A673 (cell line): ENCODE measurements at regions not wholly inside any gene's neighbourhood (a gene's known extent, or its start where the extent isn't known, plus 50 kb on each side); places are given as distances from the start of the nearest gene placed in this dataset.

ENCODE experiments used
- BruUV-seq: library from RNA; stranded (reverse); fragments of 400-500 nt; replicated peaks from 2 replicates; lab custom pipeline; 2021; lab: Mats Ljungman, UMichigan
- CTCF ChIA-PET: fragments of 300-600 bp; sonication (Branson Sonifier 250); formaldehyde crosslinking; loops from one replicate; lab custom pipeline; 2022; ENCODE audit warnings: antibody characterized with exemption; lab: Charles Lee
- POLR2A ChIA-PET: fragments of 300-600 bp; sonication (Branson Sonifier 250); formaldehyde crosslinking; loops from one replicate; lab custom pipeline; 2022; ENCODE audit warnings: antibody characterized with exemption; ENCODE audit not compliant: low non-redundant PET; lab: Charles Lee
- DNase-seq: peaks from one replicate; pipeline ENCODE4 v3.0.0-alpha.2; 2015; ENCODE audit warnings: low spot score
- H3K27ac ChIP-seq: fragments of 200-600 bp; sonication (generic); 2 replicates; pipeline ENCODE4 v1.5.1; 2016; ENCODE audit warnings: mixed run types, low read depth, mild to moderate bottlenecking, mixed read lengths, antibody characterized with exemption, low read length; ENCODE audit not compliant: poor library complexity, severe bottlenecking
- H3K27me3 ChIP-seq: fragments of 200-600 bp; sonication (generic); replicated peaks from 2 replicates; pipeline ENCODE4 v1.6.1; 2017; ENCODE audit warnings: mixed run types, low read depth, mild to moderate bottlenecking, mixed read lengths, antibody characterized with exemption, low read length; ENCODE audit not compliant: insufficient read depth, poor library complexity
- H3K36me3 ChIP-seq: fragments of 200-600 bp; sonication (generic); 2 replicates; pipeline ENCODE4 v1.6.1; 2016; ENCODE audit warnings: mixed run types, mild to moderate bottlenecking, mixed read lengths, antibody characterized with exemption, low read length; ENCODE audit not compliant: insufficient read depth, poor library complexity, severe bottlenecking
- H3K4me1 ChIP-seq: fragments of 200-600 bp; sonication (generic); 2 replicates; pipeline ENCODE4 v1.6.1; 2017; ENCODE audit warnings: mixed run types, mild to moderate bottlenecking, mixed read lengths, antibody characterized with exemption, low read length; ENCODE audit not compliant: insufficient read depth, poor library complexity, severe bottlenecking
- H3K4me3 ChIP-seq: fragments of 200-600 bp; sonication (generic); 2 replicates; pipeline ENCODE4 v1.5.1; 2016; ENCODE audit warnings: low read depth, mixed run types, mild to moderate bottlenecking, mixed read lengths, low read length; ENCODE audit not compliant: poor library complexity, severe bottlenecking
- H3K9me3 ChIP-seq: fragments of 200-600 bp; sonication (generic); 2 replicates; pipeline ENCODE4 v1.6.1; 2016; ENCODE audit warnings: mixed run types, low read depth, mild to moderate bottlenecking, mixed read lengths, antibody characterized with exemption, low read length; ENCODE audit not compliant: poor library complexity, severe bottlenecking
- CTCF ChIP-seq: fragments of 300-800, 200-600 bp; sonication (generic); conservative IDR thresholded peaks from 2 replicates; pipeline ENCODE4 v1.5.1; 2017; ENCODE audit warnings: low read depth, mild to moderate bottlenecking, antibody characterized with exemption, low read length, moderate library complexity, mixed read lengths
- EZH2 ChIP-seq: fragments of 200-600 bp; sonication (generic); IDR thresholded peaks from 2 replicates; pipeline ENCODE4 v1.6.1; 2017; ENCODE audit warnings: borderline replicate concordance, low read depth, mild to moderate bottlenecking, mixed read lengths, antibody characterized with exemption, low read length; ENCODE audit not compliant: poor library complexity, severe bottlenecking
- intact Hi-C: fragments of 100-400 bp; cut with micrococcal nuclease; formaldehyde crosslinking; loops from one replicate; pipeline ENCODE4 v1.10.0; 2022; ENCODE audit not compliant: unreplicated experiment

- Histone ChIP-seq H3K27ac (no peak overlapping the region), H3K36me3 (no peaks in the 10 kb centered on the region), H3K4me3 (no peak overlapping the region), H3K4me1 (no peaks in the 10 kb centered on the region), H3K27me3 (no peaks in the 10 kb centered on the region), H3K9me3 (peaks cover 15% of the 10 kb centered on the region)
- BruUV-seq = no TSS peak
- no peak for DNase-seq
- TF ChIP-seq EZH2 (no peak), CTCF (no peak)
- CTCF ChIA-PET = no interaction called here
- POLR2A ChIA-PET = interaction anchor here (0.8 kb wide), 1 partner anchor 163 kb away, joined by 3 read pairs; no protein-coding TSS in a partner anchor
- intact Hi-C loops = no loop called here
These were observed 154.7 kb upstream of the TMEM106B start for GRCh38 chr7:12056381-12056780.

DNA sequence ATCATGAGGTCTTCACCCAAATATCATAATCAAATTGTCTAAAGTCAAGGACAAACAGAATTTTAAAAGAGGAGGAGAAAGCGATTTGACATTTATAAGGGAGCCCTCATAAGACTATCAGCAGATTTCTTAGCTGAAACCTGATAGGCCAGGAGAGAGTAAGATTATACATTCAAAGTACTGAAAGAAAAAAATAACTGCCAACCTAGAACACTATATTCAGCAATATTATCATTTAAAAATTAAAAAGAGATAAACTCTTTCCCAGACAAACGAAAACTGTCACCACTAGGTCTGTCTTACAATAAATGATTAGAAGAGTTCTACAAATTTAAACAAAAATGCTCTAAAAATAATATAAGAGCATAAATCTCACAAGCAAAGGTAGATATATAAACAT, 154.1 kb upstream of the TMEM106B start:
- H3K27ac ChIP-seq = no peak overlapping the region
- H3K27me3 ChIP-seq = no peaks in the 10 kb centered on the region
- no peak for DNase-seq
- intact Hi-C loops = no loop called here
- TF ChIP-seq EZH2 = no peak
- TF ChIP-seq CTCF = no peak
- BruUV-seq = no TSS peak
- ChIA-PET POLR2A (no interaction called here), CTCF (no interaction called here)
- H3K36me3 ChIP-seq = no peaks in the 10 kb centered on the region
- H3K4me1 ChIP-seq = no peaks in the 10 kb centered on the region
- H3K9me3 ChIP-seq = peaks cover 15% of the 10 kb centered on the region
- H3K4me3 ChIP-seq = no peak overlapping the region

DNA sequence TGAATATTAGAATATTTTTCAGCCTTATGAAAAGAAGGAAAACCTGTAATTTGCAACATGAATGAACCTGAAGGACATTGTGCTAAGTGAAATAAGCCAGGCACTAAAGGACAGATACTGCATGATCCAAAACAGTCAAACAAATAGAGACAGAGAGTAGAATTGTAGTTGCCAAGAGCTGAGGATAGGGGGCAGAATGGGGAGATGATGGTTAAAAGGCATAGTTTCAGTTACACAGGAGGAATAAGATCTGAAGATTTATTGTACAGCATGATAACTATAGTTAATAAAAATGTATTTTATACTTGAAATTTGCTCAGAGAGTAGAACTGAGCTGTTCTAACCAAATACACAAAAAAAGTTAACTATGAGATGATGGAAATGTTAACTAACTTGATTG, 149.0 kb upstream of the TMEM106B start:
- POLR2A ChIA-PET = no interaction called here
- H3K9me3 ChIP-seq = peaks cover 5% of the 10 kb centered on the region
- H3K4me1 ChIP-seq = peaks cover 15% of the 10 kb centered on the region
- H3K36me3 ChIP-seq = no peaks in the 10 kb centered on the region
- no TSS peak for BruUV-seq
- no peaks in the 10 kb centered on the region for H3K27me3 ChIP-seq
- peak; percentile 20 for DNase-seq
- H3K4me3 ChIP-seq = no peak overlapping the region
- H3K27ac ChIP-seq = no peak overlapping the region
- intact Hi-C loops = loop anchor here (10.0 kb wide), 2 partner anchors 307 to 553 kb away; no protein-coding TSS in a partner anchor
- no peak for TF ChIP-seq EZH2
- TF ChIP-seq CTCF = peak; percentile 58
- CTCF ChIA-PET = no interaction called here
